Fibroblast of mammary gland (primary cell): ENCODE measurements at regions not wholly inside any gene's neighbourhood (a gene's known extent, or its start where the extent isn't known, plus 50 kb on each side); places are given as distances from the start of the nearest gene placed in this dataset.

Experiments used
- DNase-seq: peaks from one replicate; pipeline ENCODE4 v3.0.0-alpha.2; 2010; ENCODE audit warnings: low read depth
- H3K4me3 ChIP-seq: 2 replicates; pipeline ENCODE4 v1.5.1; 2011; ENCODE audit warnings: low read depth, mild to moderate bottlenecking, low read length, moderate library complexity; ENCODE audit not compliant: control insufficient read depth
- TF ChIP-seq, protein P1 (sequence below): conservative IDR thresholded peaks from 2 replicates; pipeline ENCODE4 v1.5.1; 2011; ENCODE audit warnings: low read depth, low read length, inconsistent platforms; ENCODE audit not compliant: control insufficient read depth, insufficient read depth

- TF ChIP-seq, protein P1, sequence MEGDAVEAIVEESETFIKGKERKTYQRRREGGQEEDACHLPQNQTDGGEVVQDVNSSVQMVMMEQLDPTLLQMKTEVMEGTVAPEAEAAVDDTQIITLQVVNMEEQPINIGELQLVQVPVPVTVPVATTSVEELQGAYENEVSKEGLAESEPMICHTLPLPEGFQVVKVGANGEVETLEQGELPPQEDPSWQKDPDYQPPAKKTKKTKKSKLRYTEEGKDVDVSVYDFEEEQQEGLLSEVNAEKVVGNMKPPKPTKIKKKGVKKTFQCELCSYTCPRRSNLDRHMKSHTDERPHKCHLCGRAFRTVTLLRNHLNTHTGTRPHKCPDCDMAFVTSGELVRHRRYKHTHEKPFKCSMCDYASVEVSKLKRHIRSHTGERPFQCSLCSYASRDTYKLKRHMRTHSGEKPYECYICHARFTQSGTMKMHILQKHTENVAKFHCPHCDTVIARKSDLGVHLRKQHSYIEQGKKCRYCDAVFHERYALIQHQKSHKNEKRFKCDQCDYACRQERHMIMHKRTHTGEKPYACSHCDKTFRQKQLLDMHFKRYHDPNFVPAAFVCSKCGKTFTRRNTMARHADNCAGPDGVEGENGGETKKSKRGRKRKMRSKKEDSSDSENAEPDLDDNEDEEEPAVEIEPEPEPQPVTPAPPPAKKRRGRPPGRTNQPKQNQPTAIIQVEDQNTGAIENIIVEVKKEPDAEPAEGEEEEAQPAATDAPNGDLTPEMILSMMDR: no peak
Measured at GRCh38 chr15:35885870-35886269, 339.9 kb upstream of the DPH6 start.

DNA sequence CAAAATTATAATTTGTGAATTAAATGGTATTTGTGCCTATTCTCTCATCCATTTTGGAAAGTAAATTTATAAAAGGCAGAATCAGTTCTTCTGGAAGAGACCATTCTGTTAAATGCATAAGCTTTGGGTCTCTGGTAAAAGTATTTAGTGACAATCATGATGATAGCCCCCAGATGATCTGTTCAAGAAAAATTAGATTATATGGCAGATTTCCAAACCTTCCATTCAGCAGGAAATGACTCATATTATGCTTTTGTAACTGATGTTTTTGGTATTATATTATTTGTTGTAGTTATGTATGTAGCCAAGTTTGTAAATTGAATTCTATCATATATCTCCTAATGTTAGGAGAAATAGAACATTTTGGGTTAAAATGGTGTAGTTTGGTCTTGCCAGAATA lies 340.8 kb upstream of the DPH6 start:
- TF ChIP-seq, protein P1: no peak

More at GRCh38 chr15:35885870-35886269, 339.9 kb upstream of the DPH6 start:
- DNase-seq: peak; percentile 14
- H3K4me3 ChIP-seq: no peak overlapping the region

DNA sequence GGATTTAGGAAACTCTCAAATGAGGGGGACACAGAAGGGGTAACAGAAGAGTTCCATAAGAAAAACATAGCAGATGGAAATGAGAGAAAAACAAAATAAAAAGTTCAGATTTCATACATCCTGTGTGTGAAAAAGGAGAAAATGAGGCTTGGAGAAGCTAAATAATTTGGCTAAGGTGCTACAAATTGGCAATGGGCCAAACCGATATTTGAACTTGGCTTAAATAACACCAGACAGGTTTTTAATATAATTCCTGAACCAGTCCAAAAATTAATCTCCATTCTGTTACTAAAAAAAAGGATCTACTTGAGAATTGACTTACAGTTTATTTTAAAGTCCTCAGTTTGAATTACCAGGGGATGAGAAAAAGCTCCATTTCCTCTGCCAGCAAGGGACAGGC lies 342.9 kb upstream of the DPH6 start:
- DNase-seq: no peak
- TF ChIP-seq, protein P1: no peak

More for the DNA sequence above, 340.8 kb upstream of the DPH6 start:
- no peak overlapping the region for H3K4me3 ChIP-seq
- peak; percentile 58 for DNase-seq

GRCh38 chr15:35907511-35907910 lies 361.5 kb upstream of the DPH6 start:
- H3K4me3 ChIP-seq: no peak overlapping the region
- peak; percentile 11 for DNase-seq
- TF ChIP-seq, protein P1: no peak

More for the DNA sequence above, 342.9 kb upstream of the DPH6 start:
- no peak overlapping the region for H3K4me3 ChIP-seq

DNA sequence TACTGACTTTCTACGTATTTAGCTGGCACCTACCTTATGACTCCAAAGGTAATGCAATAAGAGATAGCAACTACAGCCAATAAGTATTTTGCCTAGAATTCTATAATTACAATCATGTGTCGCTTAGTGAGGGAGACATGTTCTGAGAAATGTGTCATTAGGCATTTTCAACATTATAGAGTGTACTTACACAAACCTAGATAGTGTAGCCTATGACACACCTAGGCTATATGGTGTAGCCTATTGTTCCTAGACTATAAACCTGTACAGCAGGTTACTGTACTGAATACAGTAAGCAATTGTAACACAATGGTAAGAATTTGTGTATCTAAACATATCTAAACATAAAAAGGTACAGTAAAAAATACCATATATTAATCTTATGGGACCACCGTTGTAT lies 363.4 kb upstream of the DPH6 start:
- no peak overlapping the region for H3K4me3 ChIP-seq
- DNase-seq: no peak
- TF ChIP-seq, protein P1: no peak

GRCh38 chr15:35910227-35910626 lies 364.3 kb upstream of the DPH6 start:
- TF ChIP-seq, protein P1: no peak
- H3K4me3 ChIP-seq: no peak overlapping the region
- no peak for DNase-seq
